ENCODE measurements at regions not wholly inside any gene's neighbourhood (a gene's known extent, or its start where the extent isn't known, plus 50 kb on each side); places are given as distances from the start of the nearest gene placed in this dataset.
"Not testable (repeated sequence)": the region's sequence is repeated elsewhere in the genome, so short reads cannot be mapped to it uniquely, and the experiment has no call there.

- DNase-seq: no peak
These were observed 756.1 kb upstream of the MIR17HG start for GRCh38 chr13:90591260-90591926.

- DNase-seq: no peak
These were observed 755.6 kb upstream of the MIR17HG start for GRCh38 chr13:90591927-90592268.

GRCh38 chr13:90592943-90593342 lies 754.5 kb upstream of the MIR17HG start:
- DNase-seq: no peak

GRCh38 chr13:90594681-90595080 lies 752.8 kb upstream of the MIR17HG start:
- no peak for DNase-seq

GRCh38 chr13:90605664-90606063 lies 741.8 kb upstream of the MIR17HG start:
- DNase-seq: no peak

GRCh38 chr13:90606921-90607320 lies 740.6 kb upstream of the MIR17HG start:
- DNase-seq: not testable (repeated sequence)

- no peak for DNase-seq
These were observed 735.1 kb upstream of the MIR17HG start for GRCh38 chr13:90612391-90612790.

- DNase-seq: no peak
These were observed 734.3 kb upstream of the MIR17HG start for GRCh38 chr13:90613076-90613795.

GRCh38 chr13:90615236-90615635 lies 732.3 kb upstream of the MIR17HG start:
- DNase-seq: no peak

- DNase-seq: no peak
These were observed 731.7 kb upstream of the MIR17HG start for GRCh38 chr13:90615767-90616166.

- DNase-seq: no peak
These were observed 729.4 kb upstream of the MIR17HG start for GRCh38 chr13:90618133-90618532.

- no peak for DNase-seq
These were observed 724.9 kb upstream of the MIR17HG start for GRCh38 chr13:90622541-90622940.

- DNase-seq: no peak
These were observed 724.0 kb upstream of the MIR17HG start for GRCh38 chr13:90623318-90624011.

- DNase-seq: no peak
These were observed 719.7 kb upstream of the MIR17HG start for GRCh38 chr13:90627813-90628212.

GRCh38 chr13:90628471-90628870 lies 719.0 kb upstream of the MIR17HG start:
- DNase-seq: no peak

GRCh38 chr13:90630716-90631115 lies 716.8 kb upstream of the MIR17HG start:
- no peak for DNase-seq

- no peak for DNase-seq
These were observed 715.3 kb upstream of the MIR17HG start for GRCh38 chr13:90632184-90632583.

- no peak for DNase-seq
These were observed 713.6 kb upstream of the MIR17HG start for GRCh38 chr13:90633849-90634248.

GRCh38 chr13:90640976-90641375 lies 706.5 kb upstream of the MIR17HG start:
- DNase-seq: no peak

- DNase-seq: no peak
These were observed 705.6 kb upstream of the MIR17HG start for GRCh38 chr13:90641884-90642283.

GRCh38 chr13:90645582-90645981 lies 701.9 kb upstream of the MIR17HG start:
- no peak for DNase-seq

GRCh38 chr13:90648497-90648896 lies 699.0 kb upstream of the MIR17HG start:
- no peak for DNase-seq

- no peak for DNase-seq
These were observed 695.5 kb upstream of the MIR17HG start for GRCh38 chr13:90652036-90652435.

- no peak for DNase-seq
These were observed 692.5 kb upstream of the MIR17HG start for GRCh38 chr13:90654970-90655369.

Measured in NCI-H1092 (cell line).